Left ventricle myocardium inferior (tissue), 1 donor: ENCODE measurements at regions not wholly inside any gene's neighbourhood (a gene's known extent, or its start where the extent isn't known, plus 50 kb on each side); places are given as distances from the start of the nearest gene placed in this dataset.

Source experiments
- DNase-seq: peaks from one replicate; pipeline ENCODE4 v3.0.0-alpha.2; 2020
- H3K27ac ChIP-seq: fragments of 200-600 bp; replicated peaks from 2 replicates; pipeline ENCODE4 v1.8.0; 2021
- H3K27me3 ChIP-seq: fragments of 200-600 bp; 2 replicates; pipeline ENCODE4 v1.8.0; 2021; ENCODE audit warnings: low read depth
- H3K36me3 ChIP-seq: fragments of 200-600 bp; 2 replicates; pipeline ENCODE4 v1.8.0; 2021
- H3K4me1 ChIP-seq: fragments of 200-600 bp; 2 replicates; pipeline ENCODE4 v1.8.0; 2021
- H3K4me3 ChIP-seq: fragments of 200-600 bp; 2 replicates; pipeline ENCODE4 v1.8.0; 2021; ENCODE audit warnings: mild to moderate bottlenecking, moderate library complexity
- H3K9me3 ChIP-seq: fragments of 200-600 bp; replicated peaks from 2 replicates; pipeline ENCODE4 v1.8.0; 2021
- CTCF ChIP-seq: fragments of 200-600 bp; IDR thresholded peaks from 2 replicates; pipeline ENCODE4 v1.8.0; 2021; ENCODE audit warnings: antibody characterized with exemption, mild to moderate bottlenecking, borderline replicate concordance
- intact Hi-C: fragments of 100-400 bp; cut with micrococcal nuclease; formaldehyde crosslinking; loops from one replicate; pipeline ENCODE4 v1.11.0; 2022
- donor health status: DM: no; HTN: yes; CAD: no; lungs with severe emphysema.

- H3K4me3 ChIP-seq: no peak overlapping the region
- no peak for DNase-seq
- no peak for TF ChIP-seq CTCF
- intact Hi-C loops: no loop called here
- no peaks in the 10 kb centered on the region for H3K27me3 ChIP-seq
- no peaks in the 10 kb centered on the region for H3K36me3 ChIP-seq
- no peak overlapping the region for H3K27ac ChIP-seq
- H3K9me3 ChIP-seq: no peaks in the 10 kb centered on the region
- no peaks in the 10 kb centered on the region for H3K4me1 ChIP-seq
Measured at GRCh38 chr11:97833412-97833811, 1187.3 kb upstream of the CNTN5 start.

GRCh38 chr11:97844016-97844415, 1176.7 kb upstream of the CNTN5 start:
- no peaks in the 10 kb centered on the region for H3K4me1 ChIP-seq
- no peak for TF ChIP-seq CTCF
- no peak overlapping the region for H3K27ac ChIP-seq
- intact Hi-C loops: no loop called here
- H3K36me3 ChIP-seq: no peaks in the 10 kb centered on the region
- H3K4me3 ChIP-seq: no peak overlapping the region
- no peaks in the 10 kb centered on the region for H3K27me3 ChIP-seq
- peaks cover 24% of the 10 kb centered on the region for H3K9me3 ChIP-seq
- no peak for DNase-seq

- no peak for TF ChIP-seq CTCF
- H3K27ac ChIP-seq: no peak overlapping the region
- no peak for DNase-seq
- H3K9me3 ChIP-seq: no peaks in the 10 kb centered on the region
- intact Hi-C loops: no loop called here
- no peaks in the 10 kb centered on the region for H3K4me1 ChIP-seq
- H3K36me3 ChIP-seq: no peaks in the 10 kb centered on the region
- H3K27me3 ChIP-seq: no peaks in the 10 kb centered on the region
- no peak overlapping the region for H3K4me3 ChIP-seq
Measured at GRCh38 chr11:97847730-97848129, 1173.0 kb upstream of the CNTN5 start.

GRCh38 chr11:97850701-97851100, 1170.0 kb upstream of the CNTN5 start:
- Histone ChIP-seq H3K36me3 (no peaks in the 10 kb centered on the region), H3K4me1 (no peaks in the 10 kb centered on the region), H3K4me3 (no peak overlapping the region), H3K27me3 (no peaks in the 10 kb centered on the region), H3K27ac (no peak overlapping the region), H3K9me3 (no peaks in the 10 kb centered on the region)
- TF ChIP-seq CTCF: no peak
- intact Hi-C loops: no loop called here
- DNase-seq: no peak

- Histone ChIP-seq H3K4me1 (no peaks in the 10 kb centered on the region), H3K27me3 (no peaks in the 10 kb centered on the region), H3K4me3 (no peak overlapping the region), H3K36me3 (no peaks in the 10 kb centered on the region), H3K27ac (no peak overlapping the region), H3K9me3 (no peaks in the 10 kb centered on the region)
- TF ChIP-seq CTCF: no peak
- no peak for DNase-seq
- intact Hi-C loops: no loop called here
Measured at GRCh38 chr11:97854357-97854756, 1166.4 kb upstream of the CNTN5 start.

GRCh38 chr11:97854877-97855276, 1165.9 kb upstream of the CNTN5 start:
- Histone ChIP-seq H3K4me1 (no peaks in the 10 kb centered on the region), H3K27me3 (no peaks in the 10 kb centered on the region), H3K4me3 (no peak overlapping the region), H3K9me3 (no peaks in the 10 kb centered on the region), H3K27ac (no peak overlapping the region), H3K36me3 (no peaks in the 10 kb centered on the region)
- DNase-seq: no peak
- TF ChIP-seq CTCF: no peak
- intact Hi-C loops: no loop called here
